ENCODE measurements at regions not wholly inside any gene's neighbourhood (a gene's known extent, or its start where the extent isn't known, plus 50 kb on each side); places are given as distances from the start of the nearest gene placed in this dataset.

- TF ChIP-seq, protein P1, sequence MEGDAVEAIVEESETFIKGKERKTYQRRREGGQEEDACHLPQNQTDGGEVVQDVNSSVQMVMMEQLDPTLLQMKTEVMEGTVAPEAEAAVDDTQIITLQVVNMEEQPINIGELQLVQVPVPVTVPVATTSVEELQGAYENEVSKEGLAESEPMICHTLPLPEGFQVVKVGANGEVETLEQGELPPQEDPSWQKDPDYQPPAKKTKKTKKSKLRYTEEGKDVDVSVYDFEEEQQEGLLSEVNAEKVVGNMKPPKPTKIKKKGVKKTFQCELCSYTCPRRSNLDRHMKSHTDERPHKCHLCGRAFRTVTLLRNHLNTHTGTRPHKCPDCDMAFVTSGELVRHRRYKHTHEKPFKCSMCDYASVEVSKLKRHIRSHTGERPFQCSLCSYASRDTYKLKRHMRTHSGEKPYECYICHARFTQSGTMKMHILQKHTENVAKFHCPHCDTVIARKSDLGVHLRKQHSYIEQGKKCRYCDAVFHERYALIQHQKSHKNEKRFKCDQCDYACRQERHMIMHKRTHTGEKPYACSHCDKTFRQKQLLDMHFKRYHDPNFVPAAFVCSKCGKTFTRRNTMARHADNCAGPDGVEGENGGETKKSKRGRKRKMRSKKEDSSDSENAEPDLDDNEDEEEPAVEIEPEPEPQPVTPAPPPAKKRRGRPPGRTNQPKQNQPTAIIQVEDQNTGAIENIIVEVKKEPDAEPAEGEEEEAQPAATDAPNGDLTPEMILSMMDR (IDR thresholded peaks at IDR 0.05), result no peak
Observed at GRCh38 chr15:92531406-92531805, 124.2 kb downstream of the FAM174B start.

DNA sequence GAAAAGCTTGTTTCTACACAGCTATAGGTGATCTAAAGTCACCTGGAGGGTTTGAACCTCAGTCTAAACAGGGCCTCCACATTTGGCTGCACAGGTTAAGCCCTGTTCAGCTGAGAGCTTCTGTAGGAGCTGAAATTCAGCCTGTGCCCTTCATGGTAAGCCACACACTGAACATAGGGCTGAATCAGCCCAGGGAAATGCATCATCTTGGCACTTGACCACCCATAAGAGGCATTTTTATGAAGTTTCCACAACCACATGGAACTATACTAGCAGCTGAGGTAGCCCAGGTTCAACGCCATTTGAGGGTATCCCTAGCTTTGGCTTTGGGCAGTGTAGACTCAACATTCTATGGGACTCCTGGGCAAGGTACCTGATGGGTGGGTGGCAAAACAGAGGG lies 126.8 kb downstream of the FAM174B start:
- TF ChIP-seq, protein P1 (IDR thresholded peaks at IDR 0.05), result no peak

DNA sequence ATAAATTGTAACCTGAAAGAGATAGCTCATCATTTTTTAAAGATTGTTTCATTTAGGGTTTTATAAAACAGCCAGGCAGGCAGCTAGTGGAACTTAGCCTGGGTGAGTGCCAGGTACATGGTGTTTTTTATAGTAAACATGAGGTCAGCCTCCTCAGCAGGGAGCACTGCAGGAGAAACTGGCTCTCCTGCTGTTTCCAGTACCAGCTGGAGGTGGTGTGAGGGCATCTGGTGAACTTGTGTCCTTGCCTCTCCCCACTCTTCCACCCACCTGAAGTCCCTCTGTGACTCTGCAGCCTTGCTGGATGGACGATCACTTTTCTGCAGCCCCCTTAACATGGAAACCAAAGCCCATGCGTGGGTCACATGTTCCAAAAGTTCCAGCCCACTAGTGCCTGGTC lies 128.4 kb downstream of the FAM174B start:
- TF ChIP-seq, protein P1 (IDR thresholded peaks at IDR 0.05), result no peak

DNA sequence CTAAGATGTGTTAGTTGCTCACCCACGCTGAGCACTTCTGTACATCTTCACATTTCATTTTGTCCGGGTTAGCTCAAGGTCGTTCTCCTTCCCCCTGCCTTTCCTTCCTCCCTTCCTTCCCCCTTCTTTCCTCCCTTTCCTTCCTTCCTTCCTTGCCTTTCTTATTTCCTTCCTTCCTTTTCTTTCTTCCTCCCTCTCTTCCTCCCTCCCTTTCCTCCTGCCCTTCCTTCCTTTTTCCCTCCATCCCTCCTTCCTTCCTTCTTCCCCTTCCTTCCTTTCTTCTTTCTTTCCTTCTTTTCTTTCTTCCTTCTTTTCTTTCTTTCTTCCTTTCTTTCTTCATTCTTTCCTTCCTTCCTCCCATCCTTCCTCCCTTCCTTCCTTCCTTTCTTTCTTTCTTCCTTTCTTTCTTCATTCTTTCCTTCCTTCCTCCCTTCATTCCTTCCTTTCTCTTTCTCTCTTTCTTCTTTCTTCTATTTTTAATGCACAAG lies 129.8 kb downstream of the FAM174B start:
- TF ChIP-seq, protein P1 (IDR thresholded peaks at IDR 0.05), result no peak

DNA sequence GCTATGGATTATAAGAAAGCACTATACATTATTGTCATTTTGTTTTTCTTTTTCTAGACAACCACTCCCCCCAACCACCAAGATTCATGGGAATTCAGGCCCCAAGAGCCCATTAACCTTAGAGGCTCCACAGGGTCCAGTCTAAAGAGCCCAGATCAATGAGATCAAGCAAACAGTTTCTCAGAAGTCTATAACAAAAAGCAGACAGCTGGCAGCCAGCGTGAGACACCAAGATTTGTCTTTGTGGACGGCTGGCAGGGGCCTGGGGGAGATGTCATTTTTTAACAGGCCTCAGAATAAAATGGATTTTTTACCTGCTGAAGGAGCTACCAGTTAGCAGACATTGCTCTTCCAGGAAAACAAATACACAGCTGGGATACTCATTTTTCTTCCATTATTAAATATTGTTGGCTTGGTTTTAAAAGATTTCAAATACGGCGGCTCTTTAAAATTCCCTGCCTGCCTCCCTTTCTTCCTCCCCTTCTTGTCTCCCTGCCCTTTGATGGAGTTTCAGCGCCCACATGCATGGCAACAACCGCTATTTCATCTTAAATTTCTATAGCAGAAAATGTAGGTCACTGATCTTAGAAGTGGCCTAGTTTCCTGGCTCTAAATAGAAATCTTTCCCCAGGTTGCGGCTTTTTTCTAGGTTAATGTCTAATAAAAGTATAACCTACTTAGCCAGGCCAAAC lies 130.6 kb downstream of the FAM174B start:
- TF ChIP-seq, protein P1 (IDR thresholded peaks at IDR 0.05), result no peak

DNA sequence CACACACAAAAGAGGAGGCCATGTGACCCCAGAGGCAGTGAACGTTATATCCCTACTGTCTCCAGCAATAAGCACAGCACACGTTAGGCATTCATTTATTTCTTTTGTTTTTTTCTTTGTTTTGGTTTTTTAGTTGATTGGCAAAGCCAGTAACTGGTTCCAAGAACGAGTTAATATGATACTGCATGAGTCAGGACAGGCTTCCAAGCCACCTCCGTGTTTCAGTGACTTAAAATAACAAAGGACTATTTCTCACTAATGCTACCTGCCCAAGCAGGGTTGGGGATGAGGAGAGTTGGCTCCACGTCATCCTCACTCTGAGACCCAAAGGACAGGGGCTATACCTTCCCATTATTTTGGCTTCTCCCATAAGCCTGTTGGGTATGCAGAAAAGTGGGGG lies 130.5 kb downstream of the ST8SIA2 start:
- TF ChIP-seq, protein P1 (IDR thresholded peaks at IDR 0.05), result no peak

DNA sequence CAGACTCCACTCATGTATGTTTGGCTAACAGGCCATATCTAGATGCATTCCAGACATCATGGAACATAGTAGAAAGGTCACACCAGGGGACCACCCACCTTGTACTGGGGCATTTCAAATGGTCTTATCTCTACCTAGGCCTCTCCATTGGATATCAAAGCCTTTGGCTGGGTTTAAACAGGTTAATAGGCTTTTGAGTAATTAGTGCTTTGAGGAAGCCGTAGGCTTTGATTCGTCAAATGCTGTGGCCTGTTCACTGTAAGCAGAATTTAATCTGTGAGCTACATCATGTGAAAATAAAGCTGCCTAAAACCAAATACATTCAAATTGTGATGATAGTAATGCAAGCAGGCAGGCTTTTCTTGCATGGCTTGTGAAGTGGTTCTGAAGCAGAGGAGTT lies 129.5 kb downstream of the ST8SIA2 start:
- TF ChIP-seq, protein P1 (IDR thresholded peaks at IDR 0.05), result no peak

DNA sequence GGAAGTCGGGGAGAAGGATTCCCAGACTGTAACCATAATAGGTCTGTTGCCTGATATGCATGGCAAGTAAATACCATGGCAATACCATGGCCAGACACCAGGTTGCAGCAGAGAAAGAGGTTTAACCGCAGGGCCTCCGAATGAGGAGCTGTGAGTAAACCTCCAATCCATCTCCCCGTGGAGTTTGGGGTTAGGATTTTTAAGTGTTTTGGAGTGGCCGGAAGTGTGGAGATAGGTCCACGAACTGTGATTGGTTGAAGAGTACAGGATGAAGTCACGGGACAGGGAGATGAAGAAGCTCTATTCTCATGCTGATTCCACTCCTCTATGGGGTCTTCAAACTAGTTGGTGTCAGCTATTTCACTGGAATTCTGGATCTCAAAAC lies 127.9 kb downstream of the ST8SIA2 start:
- TF ChIP-seq, protein P1 (IDR thresholded peaks at IDR 0.05), result peak; percentile 82

All from LNCAP (cell line).